ENCODE measurements at regions not wholly inside any gene's neighbourhood (a gene's known extent, or its start where the extent isn't known, plus 50 kb on each side); places are given as distances from the start of the nearest gene placed in this dataset.
"Not testable (repeated sequence)": the region's sequence is repeated elsewhere in the genome, so short reads cannot be mapped to it uniquely, and the experiment has no call there.

DNA sequence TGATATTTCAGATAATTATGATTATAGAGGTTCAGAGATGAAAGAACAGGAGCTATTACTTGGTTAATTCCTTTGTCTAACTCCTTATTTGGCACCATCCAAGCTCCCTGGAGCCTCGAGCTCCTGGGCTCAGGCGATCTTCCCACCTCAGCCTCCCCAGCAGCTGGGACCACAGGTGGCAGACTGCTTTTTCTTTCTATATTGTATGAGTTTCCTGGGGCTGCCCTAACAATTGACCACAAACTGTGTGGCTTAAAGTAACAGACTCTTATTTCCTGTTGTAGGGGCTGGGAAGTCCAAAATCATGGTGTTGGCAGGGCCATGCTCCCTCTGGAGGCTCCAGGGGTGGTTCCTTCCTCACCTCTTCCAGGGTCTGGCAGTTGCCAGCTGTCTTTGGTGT is 163.3 kb upstream of the ADCY1 start:
- DNase-seq: no peak

DNA sequence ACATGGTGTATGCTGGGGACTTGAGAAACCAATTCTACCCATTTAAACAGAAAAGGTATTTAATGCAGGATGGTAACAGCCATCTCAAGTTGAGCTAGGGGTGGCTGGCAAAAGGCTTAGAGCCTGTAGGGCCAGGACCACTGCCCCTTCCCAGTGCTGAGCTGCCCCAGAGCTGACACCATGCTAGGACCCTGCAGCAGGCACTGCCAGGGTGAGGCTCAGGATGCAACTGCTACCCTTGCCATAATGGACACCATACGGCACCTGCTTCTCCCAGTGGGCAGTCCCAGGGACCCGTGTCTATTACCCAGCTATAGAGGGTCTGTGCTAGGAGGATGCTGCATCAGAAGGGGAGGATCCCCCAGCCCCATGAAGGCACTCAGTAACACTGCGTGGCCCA is 160.7 kb upstream of the ADCY1 start:
- DNase-seq: no peak

DNA sequence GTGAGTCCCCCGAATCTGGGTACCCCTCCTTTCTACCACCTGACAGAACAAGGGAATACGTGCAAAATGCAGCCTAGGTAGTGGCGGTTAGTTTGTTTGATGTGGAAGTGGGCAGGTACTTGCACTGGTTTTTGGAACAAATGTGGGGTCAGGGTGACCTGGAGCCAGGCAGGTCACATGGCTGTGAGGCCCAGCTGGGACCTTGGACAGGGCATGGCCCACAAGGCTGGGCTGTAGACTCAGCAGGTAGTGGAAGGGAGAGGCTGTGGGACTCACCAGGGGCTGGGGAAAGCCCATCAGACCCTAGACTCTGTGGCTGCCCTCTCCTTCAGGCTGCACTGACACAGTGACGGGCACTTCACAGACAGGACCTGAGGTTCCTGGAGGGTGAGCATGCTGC is 159.9 kb upstream of the ADCY1 start:
- DNase-seq: no peak

DNA sequence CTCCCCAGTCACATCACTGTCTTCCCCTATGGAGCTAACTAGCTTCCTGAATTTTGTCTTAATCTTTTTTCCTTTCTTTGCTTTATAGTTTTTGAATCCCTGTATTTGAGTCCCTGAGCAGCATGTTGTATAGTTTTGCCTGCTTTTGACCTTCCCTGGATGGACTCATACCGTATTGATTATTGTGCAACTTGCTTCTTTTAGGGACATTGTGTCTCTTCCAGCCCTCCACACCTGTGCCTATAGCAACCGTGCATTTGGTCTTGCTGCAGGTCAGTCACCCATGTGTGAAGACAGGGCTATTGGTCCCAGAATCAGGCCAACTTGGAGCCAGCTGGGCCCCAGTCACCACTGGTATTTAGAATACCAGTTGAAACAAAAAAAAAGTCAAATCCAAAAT is 158.9 kb upstream of the ADCY1 start:
- no peak for DNase-seq

DNA sequence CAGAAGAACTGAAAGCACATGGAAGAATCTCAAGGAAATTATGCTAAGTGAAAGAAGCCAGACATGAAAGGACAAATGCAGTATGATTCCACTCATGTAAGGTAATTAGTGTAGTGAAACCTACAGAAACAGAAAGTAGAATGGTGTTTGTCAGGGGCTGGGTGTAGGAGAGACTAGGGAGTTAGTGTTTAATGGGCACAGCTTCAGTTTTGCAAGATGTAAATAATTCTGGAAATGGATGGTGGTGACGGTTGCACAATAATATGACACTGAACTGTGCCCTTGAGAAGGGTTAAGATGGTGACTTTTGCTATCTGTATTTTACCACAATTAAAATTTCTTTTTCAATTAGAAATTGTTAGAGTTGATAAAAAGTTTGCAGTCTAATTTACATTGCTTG is 157.3 kb upstream of the ADCY1 start:
- DNase-seq: no peak

DNA sequence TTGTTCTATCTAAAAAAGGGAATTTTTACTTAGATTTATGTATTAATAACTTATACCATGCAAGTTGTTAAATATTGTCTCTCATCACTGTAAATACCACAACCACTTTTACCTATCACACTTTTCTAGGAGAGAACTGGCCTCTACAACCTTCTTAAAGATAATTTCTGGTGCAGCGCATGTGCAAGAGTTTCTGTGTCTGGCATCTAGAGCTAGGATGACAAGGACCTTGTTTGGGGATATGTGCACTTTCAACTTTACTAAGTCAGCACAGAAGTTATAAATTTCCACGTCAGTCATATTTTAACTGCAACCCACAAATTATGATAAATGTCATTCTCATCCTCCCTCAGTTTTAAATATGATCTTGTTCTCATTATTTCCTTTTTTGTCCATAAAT is 156.9 kb upstream of the ADCY1 start:
- no peak for DNase-seq

DNA sequence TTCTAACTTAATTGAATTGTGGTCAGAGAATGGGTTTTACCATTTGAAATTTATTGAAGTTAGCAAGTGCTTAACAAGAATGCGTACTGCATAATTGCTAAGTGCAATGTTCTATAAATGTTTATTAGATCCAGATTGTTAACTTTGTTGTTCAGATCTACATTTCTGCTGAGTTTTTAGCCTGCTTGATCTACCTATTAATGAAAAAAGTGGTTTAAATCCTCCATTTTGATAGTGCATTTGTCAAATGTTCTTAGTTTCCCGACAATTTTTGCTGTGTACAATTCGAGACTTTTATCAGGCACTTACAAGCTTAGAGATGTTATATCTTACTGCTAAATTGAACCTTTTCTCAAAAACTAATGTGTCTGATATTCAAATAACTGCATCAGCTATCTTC is 156.4 kb upstream of the ADCY1 start:
- no peak for DNase-seq

DNA sequence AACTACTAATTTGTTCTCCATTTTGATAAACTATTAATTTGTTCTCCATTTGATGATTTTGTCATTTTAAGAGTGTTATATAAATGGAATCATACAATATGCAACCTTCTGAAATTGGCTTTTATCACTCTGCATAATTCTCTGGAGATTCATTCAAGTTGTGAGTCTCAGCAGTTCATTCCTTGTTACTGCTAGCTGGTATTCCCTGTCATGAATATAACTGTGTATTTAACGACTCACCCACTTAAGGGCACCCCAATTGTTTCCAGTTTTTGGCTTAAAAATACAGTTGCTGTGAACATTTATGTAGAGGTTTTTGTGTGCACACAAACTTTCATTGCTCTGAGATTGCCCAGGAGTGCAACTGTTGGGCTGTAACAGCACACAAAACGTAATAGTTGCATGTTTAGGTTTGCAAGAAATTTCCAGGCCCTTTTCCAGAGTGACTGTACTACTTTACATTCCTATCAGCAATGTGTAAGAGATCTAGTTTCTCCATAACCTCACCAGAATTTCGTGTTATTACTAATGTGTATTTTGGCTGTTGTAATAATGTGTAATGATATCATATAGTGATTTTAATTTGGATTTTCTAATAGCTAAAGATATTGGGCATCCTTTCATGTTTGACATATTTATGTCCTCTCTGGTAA is 153.2 kb upstream of the ADCY1 start:
- no peak for DNase-seq

DNA sequence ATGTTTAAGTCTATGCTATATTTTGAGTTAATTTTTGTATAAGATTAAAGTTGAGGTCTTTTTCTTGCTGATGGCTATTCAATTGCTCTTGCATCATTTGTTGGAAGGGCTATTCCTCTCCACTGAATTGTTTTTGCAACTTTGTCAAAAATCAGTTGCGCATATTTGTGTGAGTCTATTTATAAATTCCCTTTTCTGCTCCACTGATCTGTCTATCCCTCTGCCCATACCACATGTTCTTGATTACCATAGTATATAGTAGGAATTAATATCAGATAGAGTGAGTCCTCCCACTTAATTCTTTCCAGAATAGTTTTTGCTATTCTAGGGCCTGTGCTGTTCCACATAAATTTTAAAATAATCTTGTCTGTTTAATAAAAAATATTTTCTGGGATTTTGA is 152.4 kb upstream of the ADCY1 start:
- DNase-seq: no peak

DNA sequence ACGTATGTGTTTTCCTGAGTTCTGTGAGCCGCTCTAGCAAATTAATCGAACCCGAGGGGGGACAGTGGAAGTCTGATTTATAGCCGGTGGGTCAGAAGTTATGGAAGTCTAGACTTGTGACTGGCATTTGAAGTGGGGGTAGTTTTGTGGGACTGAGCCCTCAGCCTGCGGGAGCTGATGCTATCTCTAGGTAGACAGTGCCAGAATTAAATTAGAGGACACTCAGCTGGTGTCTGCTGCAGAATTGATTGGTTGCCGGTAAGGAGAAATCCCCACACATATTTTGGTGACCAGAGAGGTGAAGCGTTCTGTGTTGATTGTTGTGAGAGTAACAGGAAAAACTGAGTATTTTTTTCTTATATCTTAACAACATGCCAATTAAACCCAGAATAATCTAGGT is 143.8 kb upstream of the ADCY1 start:
- no peak for DNase-seq

DNA sequence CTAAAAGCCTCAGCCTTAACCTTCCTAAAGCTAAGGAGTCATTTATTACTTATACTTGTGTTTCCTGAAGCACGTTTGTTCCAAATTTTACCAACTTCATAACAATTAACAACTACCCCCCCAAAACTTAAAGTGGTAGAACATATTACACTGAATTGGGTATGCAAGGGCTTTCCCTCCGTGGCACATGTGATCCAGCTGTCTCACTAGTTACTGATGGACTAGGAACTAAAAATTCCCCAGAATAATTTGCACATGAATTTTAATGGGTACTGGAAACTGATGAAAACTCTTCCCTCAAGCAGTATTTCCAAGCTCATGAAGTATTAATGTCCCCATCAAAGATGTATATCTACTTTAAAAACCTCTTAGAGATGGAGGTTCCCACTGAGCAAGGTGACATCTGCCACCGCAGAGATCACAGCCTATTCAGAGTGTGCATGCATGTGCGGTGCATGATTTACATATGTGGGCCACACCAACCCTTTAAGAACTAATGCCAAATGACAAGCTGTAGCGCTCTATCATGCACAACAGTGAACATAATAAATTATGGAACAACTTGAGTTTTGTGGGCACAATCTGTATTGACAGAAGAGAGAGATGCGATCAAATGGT is 139.9 kb upstream of the ADCY1 start:
- DNase-seq: no peak

DNA sequence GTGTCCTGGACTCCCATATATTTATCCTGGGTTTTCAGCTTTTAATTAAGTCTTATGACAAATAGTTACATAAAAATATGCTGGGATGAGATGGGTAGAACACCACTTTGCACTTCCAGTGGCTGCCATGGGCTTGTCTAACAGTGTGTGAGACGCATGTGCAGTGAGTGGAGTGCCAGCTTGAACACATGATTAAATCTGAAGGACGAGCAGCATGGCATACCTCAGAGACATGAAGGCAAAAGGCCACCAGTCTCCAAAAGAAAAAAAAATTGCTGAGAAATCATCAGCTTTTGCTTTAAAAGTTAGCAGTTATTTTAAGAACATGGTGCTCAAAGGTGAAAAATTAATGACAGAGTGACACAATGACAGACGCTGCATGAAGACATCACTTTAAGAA is 139.0 kb upstream of the ADCY1 start:
- no peak for DNase-seq

DNA sequence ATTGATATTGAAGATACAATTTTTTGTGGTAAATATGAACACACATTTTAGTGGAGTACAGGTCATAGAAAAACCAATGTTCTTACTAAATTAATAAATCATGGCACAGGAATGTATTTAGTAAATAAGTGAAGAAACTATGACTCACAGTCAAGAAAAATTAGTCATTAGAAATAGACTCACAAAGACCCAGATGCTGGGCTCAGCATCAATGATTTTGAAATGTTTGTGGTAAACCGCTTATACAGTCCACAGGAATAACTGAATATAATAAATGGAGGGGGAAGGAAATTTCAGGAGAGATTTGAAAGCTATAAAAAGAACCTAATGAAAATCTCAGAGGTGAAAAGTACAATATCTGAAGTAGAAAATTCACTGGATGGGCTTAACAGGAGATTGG is 138.3 kb upstream of the ADCY1 start:
- DNase-seq: no peak

DNA sequence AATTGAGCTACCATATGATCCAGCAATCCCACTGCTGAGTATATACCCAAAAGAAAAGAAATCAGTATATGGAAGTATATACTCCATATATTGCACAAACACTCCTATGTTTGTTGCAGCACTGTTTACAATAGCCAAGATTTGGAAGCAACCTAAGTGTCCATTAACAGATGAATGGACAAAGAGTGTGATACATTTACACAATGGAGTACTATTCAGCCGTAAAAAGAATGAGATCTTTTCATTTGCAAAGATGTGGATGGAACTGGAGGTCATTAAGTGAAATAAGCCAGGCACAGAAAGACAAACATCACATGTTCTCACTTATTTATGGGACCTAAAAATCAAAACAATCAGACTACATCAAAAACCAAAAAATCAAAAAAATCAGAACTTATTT is 133.4 kb upstream of the ADCY1 start:
- not testable (repeated sequence) for DNase-seq

DNA sequence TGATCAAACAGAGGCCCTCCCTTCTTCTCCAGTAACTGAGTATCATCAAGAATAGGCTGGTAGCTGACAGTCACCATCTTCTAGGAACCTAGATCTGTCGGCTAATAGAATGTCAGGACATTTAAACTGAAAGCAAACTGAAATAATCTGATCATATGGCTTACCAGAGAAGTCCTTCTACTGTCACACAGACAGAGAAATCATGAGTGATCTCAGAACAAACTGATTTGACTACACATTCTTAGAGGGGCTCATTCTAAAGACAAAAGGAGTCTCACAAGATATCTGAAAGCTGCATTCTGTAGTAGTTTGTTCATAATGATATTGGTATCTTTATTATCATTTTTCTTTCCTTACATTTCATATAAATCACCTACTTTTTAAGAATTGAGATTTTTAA is 130.9 kb upstream of the ADCY1 start:
- DNase-seq: no peak

DNA sequence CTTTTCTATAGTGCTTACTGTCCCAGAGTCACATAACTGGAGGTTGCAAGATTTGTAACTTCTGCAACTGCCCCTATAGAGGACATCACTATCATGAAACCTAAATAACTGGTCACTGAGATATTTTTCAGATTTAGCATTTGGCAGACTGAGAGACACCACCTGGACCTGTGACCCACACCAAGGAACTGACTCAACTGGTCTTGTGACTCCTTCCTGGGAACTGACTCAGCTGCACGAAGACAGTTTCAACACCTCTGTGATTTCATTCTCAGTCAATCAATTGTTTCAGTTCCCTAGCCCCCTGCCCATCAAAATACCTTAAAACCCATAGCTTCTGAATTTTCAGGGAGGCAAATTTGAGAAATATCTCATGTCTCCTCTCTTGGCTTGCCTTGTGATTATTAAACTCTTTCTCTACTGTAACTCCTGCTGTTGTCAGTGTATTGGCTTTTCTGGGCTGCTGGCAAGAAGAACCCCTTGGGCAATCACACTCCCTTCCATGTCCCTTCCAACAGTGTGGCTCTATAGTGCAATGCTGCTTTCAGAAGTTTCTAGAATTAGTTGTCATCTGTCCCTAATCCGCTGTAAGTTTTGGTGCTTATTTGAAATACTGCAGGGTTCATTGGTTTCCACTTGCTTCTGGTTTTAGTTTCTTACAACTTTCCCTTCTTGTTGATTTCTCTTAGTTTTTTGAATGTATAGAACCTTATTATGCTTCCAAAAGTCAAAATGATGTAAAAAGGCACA is 127.8 kb upstream of the ADCY1 start:
- DNase-seq: no peak

DNA sequence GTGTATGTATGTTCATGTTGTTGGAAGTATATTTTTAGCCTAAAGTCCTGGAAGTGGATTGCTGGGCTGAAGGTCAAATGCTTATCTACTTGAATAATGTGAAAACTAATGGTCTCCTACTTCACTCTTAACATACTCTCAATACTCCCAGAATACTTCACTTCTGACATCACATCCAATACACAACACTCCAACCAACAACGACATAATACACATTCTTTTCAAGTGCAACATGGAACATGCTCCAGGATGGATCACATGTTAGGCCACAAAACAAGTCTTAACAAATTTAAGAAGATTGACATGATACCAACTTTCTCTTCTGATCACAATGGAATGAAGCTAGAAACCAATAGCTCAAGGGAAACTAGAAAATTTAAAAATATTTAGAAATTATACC is 126.9 kb upstream of the ADCY1 start:
- DNase-seq: no peak

DNA sequence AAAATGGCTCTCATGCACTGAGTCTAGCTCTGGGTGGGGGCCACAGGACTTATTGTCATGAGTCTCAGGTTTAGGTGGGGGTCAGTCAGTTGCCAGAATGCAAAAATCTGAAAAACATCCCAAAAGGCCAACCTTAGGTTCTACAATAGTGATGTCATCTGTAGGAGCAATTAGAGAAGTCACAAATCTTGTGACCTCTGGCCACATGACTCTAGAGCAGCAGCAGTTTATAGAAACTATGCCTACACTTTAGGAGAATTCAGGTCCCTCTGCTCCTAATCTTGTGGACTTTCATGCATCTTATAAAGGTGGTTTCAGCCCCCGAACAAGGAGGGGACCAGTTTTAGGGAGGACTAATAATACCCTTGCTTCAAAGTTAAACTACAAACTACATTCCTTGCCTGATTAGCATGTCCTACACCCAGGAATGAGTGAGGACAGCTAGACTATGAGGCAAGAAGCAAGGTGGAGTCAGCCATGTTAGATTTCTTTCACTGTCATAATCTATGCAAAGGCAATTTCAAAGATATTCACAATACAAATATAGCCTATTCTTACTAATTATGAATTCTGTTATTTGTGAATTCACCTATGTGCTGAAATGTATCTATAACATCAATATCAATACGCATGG is 123.5 kb upstream of the ADCY1 start:
- DNase-seq: no peak

DNA sequence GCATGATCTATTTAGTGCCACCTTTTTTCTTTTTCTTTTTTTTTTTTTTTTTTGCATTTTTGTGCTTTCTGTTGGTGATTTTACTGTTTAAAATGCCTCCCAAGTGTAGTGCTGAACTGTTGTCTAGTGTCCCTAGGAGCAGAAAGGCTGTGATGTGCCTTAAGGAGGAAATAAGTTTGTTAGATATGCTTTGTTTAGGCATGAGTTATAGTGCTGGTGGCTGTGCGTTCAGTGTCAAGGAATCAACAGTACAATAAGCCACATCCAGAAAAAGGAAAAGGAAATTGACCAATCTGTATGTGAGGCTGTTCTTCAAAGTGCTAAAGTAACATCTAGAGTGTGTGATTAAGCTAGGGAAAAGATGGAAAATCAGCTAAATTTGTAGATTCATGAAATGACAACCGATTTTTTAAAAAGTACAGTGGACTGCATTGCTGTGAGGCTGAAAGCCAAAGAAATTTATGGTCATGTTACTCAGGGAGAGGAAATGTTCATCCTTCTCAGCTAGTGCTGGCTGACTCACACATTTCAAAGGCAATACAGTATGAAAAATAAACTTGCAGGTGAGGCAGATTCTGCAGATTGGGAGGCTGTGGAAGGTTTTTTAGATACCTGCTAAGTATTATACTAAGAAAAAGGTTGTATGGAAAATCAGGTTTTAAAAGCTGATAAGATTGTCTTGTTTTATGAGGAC is 122.7 kb upstream of the ADCY1 start:
- DNase-seq: no peak

DNA sequence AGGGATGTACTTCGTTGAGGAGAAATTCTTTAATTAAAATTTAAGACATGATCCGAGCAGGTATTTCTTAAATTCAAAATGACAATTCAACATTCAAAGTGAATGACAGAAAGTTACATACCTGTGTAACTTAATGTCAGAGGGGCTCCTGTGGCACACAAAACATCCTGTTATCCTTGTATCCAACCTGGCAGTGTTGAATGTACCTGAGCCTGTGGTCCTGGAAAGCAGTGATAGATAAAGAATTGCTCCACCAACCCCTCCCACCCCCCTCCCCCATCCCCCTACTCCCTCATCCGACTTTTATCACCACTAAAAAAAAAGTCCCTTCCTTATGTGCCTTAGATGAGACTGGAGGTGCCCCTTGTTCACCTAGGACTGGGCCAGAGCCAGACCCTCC is 119.4 kb upstream of the ADCY1 start:
- no peak for DNase-seq

DNA sequence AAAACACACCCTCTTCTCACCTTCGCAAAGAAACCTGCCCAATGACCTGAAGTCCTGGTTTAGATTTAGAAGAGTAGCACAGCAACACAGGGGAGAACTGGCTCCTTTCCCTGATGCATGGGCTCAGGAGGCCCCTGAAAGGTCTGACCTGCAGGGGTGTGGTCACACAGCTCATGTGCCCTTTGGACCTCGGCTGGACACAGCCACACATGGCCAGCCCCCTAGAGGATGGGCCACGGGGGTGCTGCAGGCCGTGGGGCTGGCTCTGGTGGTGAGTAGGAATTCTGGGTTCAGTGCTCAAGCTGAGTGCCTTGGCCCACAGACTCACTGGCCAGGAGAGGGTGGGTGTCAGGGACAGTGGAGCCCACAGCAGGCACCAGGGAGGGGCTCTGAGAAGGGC is 118.5 kb upstream of the ADCY1 start:
- no peak for DNase-seq

DNA sequence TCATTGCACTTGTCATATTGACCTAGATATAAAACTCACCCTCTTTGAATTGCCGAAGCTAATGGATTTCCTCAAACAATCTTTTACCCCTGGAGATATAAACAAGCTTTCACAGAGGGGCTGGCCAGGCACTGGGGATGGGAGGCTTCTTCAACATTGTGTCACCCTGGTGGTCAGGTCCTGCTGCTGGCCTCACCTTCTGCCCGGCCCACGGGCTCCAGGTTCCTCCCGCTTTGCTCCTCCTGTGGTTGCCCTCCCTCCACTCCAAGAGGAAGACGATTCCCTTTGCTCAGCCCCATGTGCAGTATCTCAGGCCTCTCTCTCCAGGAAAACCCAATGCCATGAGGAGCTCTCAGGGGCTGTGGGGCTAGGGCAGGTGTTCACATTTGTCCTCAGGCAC is 118.1 kb upstream of the ADCY1 start:
- no peak for DNase-seq

DNA sequence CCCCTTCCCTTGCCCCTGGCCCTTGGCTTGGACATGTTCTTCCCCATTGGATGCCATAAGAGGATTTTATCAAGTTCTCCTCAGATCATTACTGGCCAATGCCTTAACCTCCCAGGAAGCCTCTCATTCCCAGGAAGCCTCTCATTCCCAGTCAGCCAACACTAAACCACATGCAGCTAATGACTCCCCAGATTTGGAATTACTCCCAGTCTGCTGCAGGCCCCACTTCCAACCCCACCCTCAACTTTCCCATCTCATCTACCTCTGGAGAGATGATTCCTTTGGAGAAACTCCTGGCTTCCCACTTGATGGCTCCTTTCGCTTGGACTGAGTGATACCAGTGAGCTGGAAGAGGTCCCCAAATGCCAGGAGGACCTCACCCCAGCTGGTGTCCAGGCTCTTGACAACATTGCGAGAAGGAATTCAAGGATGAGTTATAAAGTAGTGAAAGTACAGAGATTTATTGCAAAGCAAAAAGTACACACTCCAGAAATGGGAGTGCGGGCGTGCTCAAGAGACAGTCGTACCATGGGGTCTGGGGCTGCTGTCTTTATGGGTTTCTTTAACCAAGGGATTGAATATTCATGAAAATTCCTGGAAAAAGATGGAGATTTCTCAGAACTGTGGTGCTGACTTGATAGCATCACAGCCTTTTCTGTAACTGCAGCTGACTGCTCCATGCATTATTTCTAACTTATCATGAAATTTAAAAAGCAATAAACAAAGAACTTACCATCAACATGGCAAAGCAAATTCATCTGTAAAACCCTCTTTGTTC is 117.2 kb upstream of the ADCY1 start:
- DNase-seq: no peak
